SK-MEL-5 (cell line): ENCODE measurements at regions not wholly inside any gene's neighbourhood (a gene's known extent, or its start where the extent isn't known, plus 50 kb on each side); places are given as distances from the start of the nearest gene placed in this dataset.
"Not testable (repeated sequence)": the region's sequence is repeated elsewhere in the genome, so short reads cannot be mapped to it uniquely, and the experiment has no call there.

Source experiments
- DNase-seq: peaks from one replicate; pipeline ENCODE4 v3.0.0-alpha.2; 2016; ENCODE audit warnings: low read depth, low spot score
- in situ Hi-C: cut with HindIII; loops from 2 replicates; pipeline ENCODE4 v1.10.0; 2016; ENCODE audit warnings: low sequenced_read_pairs, high pct_unique_total_duplicates, low pct_unique_long_range_greater_than_20kb

DNA sequence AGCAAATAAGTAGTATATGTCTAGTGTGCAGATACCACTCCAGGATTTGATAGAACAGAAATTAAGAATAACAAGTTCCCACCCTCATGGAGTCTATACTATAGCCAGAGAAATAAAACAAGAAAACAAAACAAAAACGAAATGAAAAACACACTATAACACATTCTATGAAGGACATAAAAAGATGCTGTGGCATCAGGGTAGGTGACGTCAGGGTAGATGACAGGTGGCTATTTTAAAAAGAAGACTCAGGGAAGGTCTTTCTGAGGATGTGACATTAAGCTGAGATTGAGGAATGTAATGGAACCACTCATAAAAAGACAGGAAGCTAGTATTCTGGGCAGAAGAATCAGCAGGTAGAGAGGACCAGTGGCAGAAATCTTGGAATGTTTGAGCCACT, 469.6 kb downstream of the RAP2B start:
- in situ Hi-C loops: no loop called here
- no peak for DNase-seq

DNA sequence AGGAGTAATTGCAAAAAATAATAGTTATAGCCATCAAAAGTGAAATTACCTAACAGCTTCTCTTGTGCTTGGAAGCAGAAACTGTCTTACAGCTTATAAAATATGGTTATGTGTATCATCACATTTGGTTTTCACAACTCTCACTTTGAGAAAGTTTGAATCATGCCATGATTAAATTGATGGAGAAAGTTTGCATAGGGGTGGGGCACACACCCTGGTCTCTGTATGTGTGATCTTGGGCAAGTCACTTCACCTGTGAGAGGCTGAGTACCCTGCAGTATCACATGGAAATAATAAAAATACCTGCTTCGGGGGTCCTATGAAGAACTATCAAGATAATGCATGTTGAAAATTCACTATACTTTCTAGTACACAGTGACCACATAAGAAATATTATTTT, 471.4 kb downstream of the RAP2B start:
- in situ Hi-C loops: no loop called here

DNA sequence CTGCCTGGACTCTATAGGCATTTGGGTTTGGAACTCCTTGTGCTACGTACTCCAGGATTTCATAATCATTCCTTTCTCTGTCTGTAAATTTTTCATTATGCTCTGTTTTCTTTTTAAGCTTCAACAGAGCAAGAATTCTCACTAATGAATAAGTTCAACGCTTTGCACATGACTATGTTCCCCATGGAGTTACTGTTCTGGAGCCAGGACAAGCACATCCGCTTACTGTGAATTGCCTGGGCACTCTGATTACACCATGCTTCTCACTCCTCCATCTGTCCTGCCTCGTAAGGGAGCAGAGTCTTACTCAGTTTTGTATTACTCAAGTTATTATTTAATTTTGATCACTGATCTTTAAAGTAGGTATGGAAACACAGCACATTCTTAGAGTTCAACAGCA, 472.7 kb downstream of the RAP2B start:
- in situ Hi-C loops: no loop called here
- DNase-seq: no peak

More for the DNA sequence above, 471.4 kb downstream of the RAP2B start:
- no peak for DNase-seq

DNA sequence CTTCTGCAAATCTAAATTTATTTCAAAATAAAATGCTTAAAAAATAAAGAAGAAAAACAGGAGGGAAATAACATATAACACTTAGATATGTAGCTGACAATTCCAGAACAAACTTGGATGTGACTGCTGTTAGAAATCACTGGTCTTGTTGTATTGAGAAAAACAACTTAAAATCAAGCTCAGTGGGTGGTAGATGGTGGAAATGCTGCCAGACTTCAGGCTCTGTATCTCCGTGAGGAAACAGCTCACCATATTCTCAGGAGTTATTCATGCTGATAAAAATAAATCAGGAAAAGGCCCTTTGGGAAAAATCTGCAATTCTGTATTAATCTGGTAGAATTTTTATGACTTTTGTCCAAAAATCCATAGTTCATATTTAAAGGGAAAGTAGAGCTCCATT, 477.6 kb downstream of the RAP2B start:
- in situ Hi-C loops: no loop called here
- no peak for DNase-seq

DNA sequence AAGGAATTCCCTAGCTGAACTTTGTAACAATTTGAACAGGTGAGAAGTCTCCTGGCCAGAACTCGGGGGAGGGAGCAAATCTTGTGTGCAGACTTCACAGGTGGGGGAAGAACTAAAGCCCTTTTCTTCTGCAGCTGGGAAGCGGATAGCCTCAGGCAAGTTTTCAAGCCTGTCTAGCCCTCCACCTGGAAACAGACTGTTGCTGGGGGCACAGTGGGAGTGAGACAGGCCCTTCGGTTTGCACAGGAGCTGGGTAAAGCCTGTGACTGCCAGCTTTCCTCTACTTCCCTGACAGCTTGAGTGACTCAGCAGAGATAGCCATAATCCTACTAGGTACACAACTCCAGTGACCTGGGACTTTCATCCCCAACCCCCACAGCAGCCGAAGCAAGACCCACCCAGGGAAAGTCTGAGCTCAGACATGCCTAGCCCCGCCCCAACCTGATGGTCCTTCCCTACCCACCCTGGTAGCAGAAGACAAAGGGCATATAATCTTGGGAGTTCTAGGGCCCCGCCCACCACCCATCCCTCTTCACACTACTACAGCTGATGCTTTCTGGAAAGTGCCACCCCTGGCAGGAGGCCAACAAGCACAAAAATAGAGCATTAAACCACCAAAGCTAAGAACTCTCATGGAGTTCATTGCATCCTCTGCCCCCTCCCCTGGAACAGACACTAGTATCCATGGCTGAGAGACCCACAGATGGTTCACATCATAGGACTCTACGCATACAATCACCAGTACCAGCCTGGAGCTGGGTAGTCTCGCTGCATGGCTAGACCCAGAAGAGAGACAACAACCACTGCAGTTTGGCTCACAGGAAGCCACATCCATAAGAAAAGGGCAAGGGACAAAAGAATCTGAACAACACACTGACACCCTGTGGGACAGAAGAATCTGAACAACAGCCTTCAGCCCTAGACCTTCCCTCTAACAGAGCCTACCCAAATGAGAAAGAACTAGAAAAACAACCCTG, 479.0 kb downstream of the RAP2B start:
- no peak for DNase-seq
- in situ Hi-C loops: no loop called here

DNA sequence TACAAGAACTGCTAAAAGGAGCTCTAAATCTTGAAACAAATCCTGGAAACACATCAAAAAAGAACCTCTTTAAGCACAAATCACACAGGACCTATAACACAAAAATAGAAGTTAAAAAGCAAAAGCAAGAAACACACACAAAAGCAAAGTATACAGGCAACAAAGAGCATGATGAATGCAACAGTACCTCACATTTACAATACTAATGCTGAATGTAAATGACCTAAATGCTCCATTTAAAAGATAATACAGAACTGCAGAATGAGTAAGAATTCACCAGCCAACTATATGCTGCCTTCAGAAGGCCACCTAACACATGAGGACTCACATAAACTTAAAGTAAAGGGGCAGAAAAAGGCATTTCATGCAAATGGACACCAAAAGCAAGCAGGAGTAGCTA, 478.6 kb upstream of the ARHGEF26 start:
- in situ Hi-C loops, DNase-seq: not testable (repeated sequence)

DNA sequence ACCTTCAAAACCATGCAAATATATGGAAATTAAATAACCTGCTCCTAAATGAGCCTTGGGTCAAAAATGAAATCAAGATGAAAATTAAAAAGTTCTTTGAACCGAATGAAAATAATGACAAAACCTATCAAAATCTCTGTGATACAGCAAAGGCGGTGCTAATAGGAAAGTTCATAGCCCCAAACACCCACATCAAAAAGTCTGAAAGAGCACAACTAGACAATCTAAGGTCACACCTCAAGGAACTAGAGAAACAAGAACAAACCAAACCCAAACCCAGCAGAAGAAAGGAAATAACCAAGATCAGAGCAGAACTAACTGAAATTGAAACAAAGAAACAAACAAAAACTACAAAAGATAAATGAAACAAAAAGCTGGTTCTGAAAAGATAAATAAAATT, 477.7 kb upstream of the ARHGEF26 start:
- DNase-seq, in situ Hi-C loops: not testable (repeated sequence)

DNA sequence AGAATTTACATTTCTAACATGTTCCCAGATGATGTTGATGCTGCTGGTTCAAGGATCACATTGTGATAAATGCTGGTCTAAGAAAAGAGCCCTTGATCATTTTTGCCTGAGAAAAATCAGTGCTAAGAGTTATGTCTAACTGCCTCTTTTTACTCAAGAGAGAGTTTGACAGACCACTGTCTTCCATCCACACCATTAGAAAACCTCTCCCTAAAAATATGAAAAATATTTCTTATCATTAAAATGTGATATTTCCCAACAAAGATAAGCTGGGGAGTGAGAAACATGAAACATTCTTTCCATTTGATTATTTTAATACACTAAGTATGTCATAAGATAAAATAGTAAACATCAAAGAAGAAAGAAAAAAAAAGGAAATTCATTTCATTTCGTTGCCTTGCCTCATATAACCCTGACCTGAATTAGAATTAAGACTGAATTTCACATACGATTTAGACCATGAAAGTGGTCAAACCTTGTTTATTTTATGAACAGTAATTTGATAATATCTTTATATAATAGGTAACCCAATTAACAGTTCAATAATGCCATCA, 471.8 kb upstream of the ARHGEF26 start:
- no peak for DNase-seq
- in situ Hi-C loops: no loop called here

DNA sequence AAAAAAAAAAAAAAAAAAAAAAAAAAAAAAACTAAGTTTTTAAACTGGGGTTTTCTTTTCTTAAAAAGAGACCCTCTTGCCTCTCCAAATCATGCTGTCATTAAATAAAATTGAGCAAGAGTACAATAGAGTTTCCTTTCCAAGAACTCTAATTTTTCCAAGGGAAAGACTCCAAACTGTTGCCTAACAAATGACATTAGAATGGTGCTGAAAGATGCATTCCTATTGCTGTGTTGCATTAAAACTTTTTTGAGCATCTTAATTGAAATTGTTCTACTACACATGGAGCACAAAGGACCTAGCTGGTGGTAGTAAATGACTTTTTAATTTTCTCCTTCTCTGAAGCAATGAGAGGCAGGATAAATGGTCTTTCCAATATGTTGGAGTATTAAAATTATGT, 469.1 kb upstream of the ARHGEF26 start:
- in situ Hi-C loops: no loop called here
- no peak for DNase-seq

DNA sequence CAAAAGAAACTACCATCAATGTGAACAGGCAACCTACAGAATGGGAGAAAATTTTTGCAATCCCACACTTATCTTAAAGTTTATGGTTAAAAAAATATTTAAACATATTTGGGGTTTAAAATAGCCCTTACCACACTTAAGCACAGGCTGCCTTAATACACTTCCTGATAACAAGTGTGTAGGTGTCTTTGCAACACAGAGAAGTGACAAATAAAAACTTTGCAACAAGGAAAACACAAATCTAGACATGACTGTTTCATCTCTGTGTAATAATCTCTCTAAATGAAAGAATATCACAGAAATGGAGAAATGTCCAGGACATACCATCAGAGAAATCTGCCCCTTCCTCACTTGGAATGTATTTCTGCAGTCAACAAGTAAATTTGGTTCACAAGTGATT, 464.1 kb upstream of the ARHGEF26 start:
- DNase-seq: no peak
- in situ Hi-C loops: no loop called here

DNA sequence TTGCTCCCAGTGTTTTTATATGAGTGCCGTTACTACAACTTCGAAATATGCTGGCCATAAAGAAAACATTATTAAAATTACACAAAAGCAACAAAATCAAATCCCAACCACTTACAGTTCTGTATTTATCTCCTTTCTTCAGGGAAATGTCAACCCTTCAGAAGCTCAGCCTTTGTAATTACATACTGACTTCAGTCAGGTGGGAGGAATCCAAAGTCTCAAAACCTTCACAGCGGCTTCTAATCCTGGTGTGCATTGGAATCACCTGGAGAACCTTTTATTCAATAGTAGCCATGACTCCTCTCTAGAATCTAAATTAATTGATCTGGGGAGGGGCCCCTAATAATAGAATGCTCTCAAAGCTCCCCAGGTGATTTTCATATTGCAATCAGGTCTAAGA, 463.7 kb upstream of the ARHGEF26 start:
- in situ Hi-C loops: no loop called here
- DNase-seq: no peak

DNA sequence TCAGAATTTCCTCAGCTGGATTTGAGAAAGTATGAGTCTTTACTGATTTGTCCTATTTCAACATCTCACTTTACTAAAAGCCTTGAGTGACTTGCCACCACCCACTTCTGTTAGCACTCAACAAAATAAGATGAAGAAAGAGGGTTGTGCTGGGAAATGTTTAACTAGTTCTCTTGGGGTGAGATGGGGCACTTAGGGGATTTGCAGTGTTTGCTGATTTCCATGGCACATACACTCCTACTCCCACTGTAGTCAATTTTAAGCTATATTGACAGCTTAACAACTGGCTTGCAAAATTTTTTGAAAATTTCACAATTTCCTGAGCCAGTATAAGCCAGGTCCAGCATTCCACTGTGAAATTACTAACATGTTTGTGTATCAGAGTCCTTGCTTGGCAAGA, 463.1 kb upstream of the ARHGEF26 start:
- DNase-seq: no peak
- in situ Hi-C loops: no loop called here

DNA sequence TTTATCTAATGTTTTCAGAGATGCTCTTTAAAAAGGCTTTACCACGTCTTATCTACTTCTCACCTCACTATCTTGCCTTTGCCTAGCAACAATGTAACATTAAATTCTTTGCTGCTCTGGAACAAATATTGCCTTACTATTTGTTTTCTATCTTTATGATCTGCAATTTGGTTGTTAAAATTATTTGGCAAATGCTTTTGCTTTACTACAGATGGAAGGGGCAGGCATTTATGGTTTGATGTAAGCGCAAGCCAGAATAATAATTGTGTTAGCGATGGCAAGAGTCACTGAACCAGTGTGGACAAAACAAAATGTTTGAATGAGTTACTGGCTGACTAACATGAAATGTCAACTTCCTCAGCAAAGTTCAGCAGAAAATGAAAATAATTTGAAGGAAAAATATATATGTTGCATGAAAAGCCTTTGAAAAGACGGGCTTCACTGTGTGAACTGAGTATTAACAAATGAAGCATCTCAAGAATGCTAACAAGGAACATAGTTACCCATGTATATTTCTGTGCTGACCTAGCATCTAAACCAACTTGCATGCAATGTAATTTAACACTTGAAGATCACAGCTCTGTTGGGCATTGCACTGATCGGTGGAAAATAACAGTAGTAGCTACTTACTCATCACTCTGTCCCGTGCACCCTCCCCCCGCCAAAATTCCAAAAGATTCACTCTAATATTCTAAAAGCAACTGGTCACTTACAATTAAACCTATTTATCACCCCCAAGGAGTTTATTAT, 454.0 kb upstream of the ARHGEF26 start:
- in situ Hi-C loops: no loop called here
- no peak for DNase-seq

DNA sequence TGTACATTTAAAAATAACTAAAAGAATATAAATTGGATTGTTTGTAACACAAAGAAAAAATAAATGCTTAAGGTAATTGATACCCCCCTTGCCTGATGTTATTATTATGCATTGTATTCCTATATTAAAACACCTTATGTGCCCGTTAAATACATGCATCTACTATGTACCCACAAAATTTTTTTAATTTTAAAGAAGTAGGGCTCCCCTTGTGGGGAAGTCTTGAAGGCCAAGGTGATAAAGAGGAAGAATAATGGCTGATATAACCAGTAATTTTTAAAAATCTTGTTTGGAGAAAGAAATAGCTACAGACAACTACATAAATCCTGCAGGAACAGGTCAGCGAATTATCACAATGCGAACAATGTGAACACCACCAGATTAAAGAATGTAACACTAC, 451.7 kb upstream of the ARHGEF26 start:
- in situ Hi-C loops: no loop called here
- DNase-seq: no peak

DNA sequence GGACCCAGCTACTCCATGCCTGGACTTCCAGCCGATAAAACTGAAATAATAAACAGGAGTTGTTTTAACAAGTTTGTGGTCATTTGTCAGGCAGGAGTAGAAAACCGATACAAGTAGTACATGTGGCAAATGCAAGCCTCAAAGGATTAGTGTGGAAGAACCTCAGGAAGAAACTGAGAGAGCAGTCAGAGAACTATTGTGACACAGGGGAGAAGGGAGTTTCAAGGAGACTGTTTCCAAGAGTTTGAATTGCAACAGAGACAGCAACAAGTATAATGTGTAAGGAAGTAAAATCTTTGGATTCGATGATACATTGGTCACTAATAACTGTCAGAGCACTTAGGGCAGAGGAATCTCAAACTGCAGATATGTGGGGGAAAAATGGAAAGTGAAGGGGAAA, 450.6 kb upstream of the ARHGEF26 start:
- DNase-seq: no peak
- in situ Hi-C loops: no loop called here

DNA sequence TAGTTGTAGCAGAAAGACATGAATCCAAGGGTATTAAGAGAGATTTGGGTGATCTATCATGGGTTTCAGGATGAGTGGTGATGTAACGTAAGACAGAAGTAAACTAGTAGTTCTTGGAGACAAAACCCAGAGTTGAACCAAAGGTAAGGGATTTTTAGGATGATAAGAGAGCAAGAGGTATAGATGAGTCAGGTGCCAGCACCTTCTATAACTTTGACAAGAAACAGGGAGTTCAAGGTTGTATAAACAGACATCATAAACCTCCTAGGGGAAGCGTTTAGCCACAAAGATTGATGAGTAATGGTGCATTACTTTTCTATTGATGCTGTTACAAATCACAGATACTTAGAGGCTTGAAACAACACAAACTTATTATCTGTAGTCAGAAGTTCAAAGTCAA, 447.3 kb upstream of the ARHGEF26 start:
- DNase-seq: no peak
- in situ Hi-C loops: no loop called here

DNA sequence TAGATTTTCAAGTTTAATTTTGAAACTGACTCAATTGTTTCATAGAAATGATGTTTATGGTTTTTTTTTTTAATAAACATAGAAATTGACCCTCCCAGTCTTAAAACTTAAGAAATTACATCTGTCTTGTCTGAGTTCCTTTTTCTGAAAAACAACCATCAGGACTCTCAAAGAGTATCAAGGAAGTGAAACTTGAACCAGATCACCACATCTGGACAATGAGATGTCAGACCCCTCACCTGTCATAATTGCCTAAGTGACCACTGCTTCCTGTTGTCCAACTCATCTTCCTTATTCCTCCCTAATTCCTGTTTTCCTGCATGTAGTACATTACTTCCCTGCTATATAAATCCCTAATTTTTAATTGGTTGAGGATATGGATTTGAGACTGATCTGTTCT, 441.5 kb upstream of the ARHGEF26 start:
- DNase-seq: no peak
- in situ Hi-C loops: no loop called here

DNA sequence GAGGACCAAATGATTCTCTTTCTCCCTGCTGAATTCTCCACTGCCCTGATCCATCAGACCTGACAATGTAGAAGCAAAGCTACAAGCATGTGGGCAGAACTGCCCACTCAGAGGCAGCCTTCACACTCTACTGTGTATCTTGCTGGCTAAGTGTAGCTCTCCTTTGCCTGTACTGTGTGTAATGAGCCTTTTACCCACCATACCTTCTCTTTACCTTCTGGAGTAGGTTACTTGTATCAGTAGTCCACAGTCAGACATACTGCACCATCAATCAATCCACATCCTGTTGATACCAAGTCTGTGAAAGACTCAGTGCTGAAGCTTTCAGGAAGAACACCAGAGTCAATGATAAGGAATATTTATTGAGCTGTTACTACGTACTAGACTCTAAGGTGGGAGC, 440.7 kb upstream of the ARHGEF26 start:
- in situ Hi-C loops: no loop called here
- no peak for DNase-seq

DNA sequence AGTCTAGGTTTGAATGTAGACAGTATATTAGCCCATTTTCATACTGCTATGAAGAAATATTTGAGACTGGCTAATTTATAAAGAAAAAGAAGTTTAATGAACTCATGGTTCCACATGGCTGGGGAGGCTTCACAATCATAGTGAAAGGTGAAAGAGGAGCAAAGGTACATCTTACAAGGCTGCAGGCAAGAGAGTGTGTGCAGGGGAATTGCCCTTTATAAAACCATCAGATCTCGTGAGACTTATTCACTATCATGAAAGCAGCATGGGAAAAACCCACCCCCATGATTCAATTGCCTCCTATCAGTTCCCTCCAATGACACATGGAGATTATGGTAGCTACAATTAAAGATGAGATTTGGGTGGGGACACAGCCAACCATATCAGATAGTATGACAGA, 440.1 kb upstream of the ARHGEF26 start:
- no peak for DNase-seq
- in situ Hi-C loops: no loop called here
